Activated naive CD4-positive, alpha-beta T cell (primary cell): ENCODE measurements at regions not wholly inside any gene's neighbourhood (a gene's known extent, or its start where the extent isn't known, plus 50 kb on each side); places are given as distances from the start of the nearest gene placed in this dataset.
"Not testable (repeated sequence)": the region's sequence is repeated elsewhere in the genome, so short reads cannot be mapped to it uniquely, and the experiment has no call there.

Source experiments
- DNase-seq, 4 experiments: peaks; one replicate each; lab custom pipeline; 2025; lab: John Stamatoyannopoulos, UW

- DNase-seq = not testable (repeated sequence)
Measured at GRCh38 chr7:36065563-36066342, 87.3 kb upstream of the EEPD1 start.

GRCh38 chr7:36066343-36066664, 86.8 kb upstream of the EEPD1 start:
- no peak for DNase-seq

DNA sequence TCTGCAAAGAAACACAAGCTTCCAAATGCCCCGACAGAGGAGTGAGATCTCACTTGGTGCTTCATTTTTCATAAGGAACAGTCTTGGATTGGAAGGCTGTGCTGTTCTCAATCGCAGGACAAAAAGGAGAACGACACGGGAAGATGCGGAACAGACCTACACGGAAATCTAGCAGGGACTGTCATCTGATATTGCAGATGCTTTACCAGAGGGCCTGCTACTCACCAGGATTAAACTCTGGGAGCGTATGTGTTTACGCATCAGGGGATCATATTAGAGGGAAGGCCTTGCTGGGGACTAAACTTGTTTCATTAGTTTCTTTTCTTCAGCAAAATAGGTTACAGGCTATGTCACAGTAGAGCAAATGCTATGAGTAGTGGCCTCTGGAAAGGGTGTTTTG, 82.8 kb upstream of the EEPD1 start:
- DNase-seq = no peak

DNA sequence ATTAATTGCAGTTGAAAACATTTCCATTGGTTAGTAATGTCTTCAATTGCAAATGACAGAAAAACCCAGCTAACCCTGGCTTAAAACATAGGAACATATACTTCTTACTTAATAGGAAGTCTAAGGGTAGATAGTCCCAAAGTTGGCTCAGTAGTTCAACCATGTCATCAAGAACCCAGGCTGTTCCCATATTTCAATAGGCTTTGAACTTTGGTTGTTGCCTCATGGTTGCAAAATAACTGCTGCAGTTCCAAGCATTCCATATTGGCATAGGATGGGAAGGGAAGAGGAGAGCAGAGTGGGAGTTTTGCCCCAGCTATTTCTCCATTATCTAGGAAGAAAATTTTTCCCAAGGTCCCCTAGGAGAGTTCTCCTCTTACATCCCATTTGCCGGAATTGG, 81.4 kb upstream of the EEPD1 start:
- no peak for DNase-seq

DNA sequence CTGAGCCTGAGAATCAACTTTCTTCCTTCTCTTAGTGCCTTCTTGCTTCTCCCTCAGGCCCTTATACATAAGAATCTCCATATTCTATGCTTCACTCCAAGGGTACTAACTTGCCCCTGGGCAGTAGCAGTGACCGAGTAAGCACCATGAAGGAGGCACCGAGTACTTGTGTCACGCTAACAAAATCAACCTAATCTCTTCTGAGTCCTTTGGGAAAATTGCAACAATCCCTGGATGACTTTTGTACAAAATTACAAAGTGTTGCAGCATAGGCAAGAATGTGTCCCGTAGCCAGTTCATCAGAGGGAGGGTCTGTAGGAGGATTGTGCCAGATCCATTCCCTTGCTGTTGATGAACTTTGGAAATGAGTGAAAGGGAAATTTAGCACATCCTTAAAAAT, 80.4 kb upstream of the EEPD1 start:
- DNase-seq = no peak

- DNase-seq = no peak
Measured at GRCh38 chr7:36075561-36075960, 77.5 kb upstream of the EEPD1 start.

- DNase-seq = no peak
Measured at GRCh38 chr7:36076074-36076473, 77.0 kb upstream of the EEPD1 start.

DNA sequence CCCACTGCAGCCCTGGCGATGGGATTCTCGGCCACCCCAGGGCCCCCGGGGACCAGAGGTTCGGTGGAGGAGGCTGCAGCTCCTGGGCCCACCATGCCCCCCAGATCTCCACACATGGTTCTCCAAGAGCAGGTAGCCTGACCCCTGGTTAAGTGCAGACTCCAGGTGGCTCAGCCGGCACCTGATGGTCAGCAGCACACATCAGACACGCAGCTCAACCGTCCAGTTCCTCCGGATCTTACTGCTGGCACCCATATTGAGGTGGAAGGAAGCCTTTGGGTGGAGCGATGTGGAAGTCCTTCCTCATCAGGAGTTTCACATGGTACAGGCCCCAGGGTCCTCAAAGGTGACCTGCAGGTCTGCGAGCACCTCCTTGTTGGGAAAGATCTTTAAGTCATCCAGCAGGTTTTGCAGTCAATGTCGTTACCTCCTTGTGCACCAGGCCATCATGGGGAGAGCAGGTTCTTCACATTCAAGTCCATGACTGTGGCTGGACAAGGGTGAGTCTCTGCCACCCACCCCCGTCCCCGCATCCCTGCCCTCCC, 74.2 kb upstream of the EEPD1 start:
- DNase-seq = no peak

DNA sequence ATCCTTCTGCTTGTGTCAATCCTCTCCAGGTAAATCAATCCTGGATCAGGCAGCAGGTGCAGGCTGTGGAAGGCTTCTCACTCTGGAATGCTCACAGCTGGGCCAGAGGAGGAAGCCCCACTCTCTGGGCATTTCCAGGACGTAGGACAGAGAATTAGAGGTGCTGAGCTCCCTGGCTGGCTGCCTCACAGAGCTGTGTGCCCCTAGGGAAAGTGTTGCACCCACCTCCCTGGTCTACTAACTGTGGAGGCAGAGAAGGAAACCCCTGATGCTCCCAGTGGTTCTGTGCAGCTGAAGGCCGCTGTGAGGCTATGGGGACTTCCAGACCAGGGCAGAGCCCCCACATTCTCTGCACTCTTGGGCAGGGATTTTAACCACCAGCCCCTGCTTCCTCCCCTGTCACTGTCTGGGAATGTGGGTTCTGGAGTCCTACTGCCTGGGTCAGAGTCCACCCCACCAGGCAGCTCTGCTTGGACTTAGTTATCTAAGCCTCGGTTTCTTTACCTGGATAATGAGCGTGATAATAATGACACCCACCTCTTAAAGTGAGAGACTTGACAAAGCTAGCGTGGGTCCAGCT, 73.5 kb upstream of the EEPD1 start:
- DNase-seq = no peak

DNA sequence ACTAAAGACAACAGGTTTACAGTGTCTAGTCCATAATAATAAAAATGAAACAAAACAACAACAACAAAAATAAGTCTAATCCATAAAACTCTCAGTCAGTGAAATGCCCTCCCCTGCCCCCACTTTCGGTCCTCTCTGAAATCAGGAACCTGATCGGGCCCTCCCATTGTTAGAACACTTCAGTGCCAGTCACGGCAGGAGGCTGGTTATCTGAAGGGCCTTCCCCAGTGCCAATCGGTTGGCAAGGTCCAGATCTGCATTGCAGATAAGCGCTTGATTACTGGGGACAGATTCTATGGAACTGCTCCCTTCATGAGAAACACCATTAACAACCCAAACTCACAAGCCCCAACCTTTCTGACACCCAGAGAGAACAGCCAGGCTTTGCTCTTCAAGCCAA, 72.2 kb upstream of the EEPD1 start:
- no peak for DNase-seq

GRCh38 chr7:36082216-36082615, 70.8 kb upstream of the EEPD1 start:
- DNase-seq = no peak

DNA sequence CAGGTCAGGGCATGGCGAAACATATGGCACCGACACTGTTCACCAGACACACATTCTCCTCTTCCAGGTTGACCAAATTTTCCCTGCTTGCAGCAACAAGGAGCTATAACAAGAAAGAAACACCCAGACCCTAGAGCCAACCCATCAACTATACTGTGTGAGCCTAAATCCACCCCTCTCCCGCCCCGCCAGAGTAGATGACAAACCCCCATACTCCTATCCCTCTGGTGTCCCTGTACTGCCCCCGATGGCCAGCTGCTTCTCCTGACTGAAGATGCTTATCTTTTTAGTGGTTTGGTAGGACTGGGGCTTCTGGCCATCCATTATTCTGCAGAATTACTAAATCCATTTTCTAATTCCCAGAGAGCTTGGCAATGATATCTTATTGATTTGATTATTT, 70.1 kb upstream of the EEPD1 start:
- DNase-seq = no peak

DNA sequence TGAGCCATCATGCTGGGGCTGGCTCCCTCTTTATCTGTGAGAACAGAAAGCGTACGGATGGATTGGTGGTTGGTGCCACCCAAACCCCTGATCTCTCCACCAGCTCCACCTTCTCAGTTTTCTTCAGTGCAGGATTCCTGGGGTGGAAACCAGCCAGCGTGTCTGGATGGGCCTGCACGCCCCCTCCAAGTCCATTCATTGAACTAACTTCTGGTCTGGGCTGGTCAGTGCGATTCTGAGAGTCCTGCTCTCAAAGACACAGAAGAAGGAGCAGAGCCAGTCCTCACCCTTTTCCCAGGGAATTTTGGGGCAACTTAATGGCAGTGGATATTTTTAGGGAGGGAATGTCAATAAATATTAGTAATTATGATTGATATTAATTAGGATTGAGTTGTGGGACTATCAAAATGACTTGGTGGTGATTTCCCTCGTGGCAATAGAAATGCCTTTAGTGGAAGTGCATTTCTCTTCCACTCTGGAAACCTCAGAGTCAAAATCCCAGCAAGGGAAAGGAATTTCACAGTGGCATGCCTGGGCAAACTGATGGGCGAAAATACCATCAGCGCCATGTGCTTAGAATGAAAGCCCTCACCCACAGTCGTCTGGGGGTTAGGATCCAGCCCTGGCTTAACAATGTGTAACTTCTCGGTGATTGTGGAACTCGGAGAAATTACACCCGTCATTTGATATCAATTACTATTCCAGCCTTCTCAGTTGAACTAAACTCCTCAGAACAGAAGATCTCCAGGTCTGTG, 69.3 kb upstream of the EEPD1 start:
- no peak for DNase-seq

GRCh38 chr7:36084485-36085091, 68.5 kb upstream of the EEPD1 start:
- DNase-seq = no peak

- DNase-seq = no peak
Measured at GRCh38 chr7:36085096-36085495, 68.0 kb upstream of the EEPD1 start.

GRCh38 chr7:36086571-36086970, 66.5 kb upstream of the EEPD1 start:
- no peak for DNase-seq

- DNase-seq = no peak
Measured at GRCh38 chr7:36088553-36088952, 64.5 kb upstream of the EEPD1 start.

DNA sequence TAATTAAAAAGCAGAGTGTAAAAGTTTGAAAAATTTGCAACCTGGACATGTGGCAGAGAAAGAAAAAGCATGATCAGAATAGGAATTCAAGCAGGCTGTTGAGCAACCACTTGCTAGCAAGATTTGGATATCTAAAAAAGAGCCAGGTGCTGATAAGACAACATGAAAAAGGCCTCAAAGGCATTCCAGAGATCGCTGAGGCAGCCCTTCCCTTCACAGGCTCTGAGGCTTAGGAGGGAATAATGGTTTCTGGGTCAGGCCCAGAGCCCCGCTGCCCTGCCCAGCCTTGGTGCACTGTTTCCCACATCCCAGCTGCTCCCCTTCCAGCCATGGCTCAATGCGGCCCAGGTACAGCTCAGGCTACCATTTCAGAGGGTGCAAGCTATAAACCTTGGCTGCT, 64.1 kb upstream of the EEPD1 start:
- DNase-seq = no peak

DNA sequence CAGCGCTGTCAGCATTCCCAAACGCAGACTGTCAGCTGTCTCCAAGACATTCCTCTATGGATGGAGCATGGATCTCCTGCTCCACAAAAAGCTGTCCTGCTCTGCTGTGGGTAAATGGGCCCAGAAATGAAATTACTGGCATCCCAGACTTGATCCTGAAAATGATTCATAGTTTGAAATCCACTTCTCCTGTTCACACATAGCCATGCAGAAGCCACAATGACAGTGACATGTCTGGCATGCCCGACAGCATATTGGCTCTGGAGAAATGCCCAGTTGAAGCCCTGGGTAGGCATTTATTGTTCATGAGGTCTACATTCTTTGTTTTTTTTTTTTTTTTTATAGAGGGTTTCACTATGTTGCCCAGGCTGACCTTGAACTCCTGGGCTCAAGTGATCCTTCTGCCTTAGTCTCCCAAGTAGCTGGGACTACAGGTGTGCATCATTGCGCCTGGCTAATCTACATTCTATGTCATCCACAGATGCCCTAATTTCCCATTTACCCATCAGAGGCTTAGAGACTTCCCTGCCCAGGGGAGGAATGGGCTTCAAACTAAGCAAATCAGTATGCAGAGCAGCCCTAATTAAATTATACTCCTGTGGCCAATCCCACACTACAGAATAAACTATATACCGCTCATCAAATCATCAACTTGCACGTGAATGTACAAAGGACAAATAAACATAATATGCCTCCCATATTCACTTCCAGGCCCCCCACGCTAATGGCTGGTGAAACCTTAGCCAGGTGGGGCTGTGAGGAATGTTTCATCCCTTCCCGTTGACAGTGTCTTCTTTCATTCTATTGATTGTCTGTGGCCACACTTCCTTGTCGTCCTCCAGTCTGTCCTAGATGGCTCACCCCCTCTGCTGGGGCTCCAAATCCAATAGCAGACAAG, 61.8 kb upstream of the EEPD1 start:
- no peak for DNase-seq

DNA sequence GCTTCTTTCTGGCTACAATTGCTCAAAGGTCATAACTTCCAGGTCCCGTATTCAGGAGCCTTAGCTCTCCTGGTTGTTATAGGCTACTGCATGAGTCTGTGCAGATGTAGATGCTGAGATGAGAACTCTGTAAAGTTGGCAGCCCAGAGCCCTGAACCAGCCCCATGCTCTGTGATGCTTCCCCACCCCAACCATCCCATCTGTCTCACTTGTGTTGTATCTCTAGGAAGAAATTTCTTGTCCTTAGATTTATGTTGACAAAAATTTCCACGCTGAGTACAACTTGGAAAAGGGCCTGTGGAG, 61.2 kb upstream of the EEPD1 start:
- DNase-seq = no peak

DNA sequence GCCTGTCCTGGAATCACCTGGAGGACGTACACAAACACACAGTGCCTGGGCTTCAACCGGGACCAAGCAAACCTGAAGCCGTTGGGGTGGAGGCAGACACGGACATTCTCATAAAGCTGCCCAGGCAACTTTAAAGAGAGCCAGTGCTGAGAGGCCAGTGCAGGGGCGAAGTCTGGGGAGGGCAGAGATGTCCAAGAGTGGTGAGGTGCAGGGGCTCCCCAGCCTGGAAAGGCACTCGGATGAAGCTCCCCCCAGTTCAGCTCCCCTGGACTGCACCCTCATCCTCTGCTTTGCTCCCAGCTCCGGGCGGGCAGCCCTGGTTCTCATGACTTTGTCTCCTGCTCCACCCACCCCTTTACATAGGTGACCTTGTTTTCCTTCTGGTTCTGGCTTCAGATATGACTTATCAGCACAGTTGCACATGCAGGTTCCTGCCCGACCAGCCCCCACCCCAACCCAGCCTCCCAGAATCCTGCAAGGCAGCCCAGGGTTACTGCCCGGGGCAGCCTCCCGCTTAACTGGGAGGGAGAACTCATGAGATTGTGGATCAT, 60.8 kb upstream of the EEPD1 start:
- no peak for DNase-seq
